ENCODE measurements at regions not wholly inside any gene's neighbourhood (a gene's known extent, or its start where the extent isn't known, plus 50 kb on each side); places are given as distances from the start of the nearest gene placed in this dataset.

DNA sequence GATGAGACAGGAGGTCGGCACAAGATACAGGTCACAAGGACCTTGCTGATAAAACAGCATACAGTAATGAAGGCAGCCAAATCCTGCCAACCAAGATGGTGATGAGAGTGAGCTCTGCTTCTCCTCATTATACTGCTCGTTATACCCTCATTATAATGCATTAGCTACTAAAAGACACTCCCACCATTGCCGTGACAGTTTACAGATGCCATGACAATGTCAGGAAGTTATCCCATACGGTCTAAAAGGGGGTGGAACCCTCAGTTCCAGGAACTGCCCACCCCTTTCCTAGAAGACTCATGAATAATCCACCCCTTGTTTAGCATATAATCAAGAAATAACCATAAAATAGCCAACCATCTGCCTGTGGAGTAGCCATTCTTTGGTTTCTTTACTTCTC lies 224.2 kb downstream of the RBM43 start:
- TF ChIP-seq POLR2A (IDR thresholded peaks at IDR 0.05): no peak
- TF ChIP-seq, protein P1, sequence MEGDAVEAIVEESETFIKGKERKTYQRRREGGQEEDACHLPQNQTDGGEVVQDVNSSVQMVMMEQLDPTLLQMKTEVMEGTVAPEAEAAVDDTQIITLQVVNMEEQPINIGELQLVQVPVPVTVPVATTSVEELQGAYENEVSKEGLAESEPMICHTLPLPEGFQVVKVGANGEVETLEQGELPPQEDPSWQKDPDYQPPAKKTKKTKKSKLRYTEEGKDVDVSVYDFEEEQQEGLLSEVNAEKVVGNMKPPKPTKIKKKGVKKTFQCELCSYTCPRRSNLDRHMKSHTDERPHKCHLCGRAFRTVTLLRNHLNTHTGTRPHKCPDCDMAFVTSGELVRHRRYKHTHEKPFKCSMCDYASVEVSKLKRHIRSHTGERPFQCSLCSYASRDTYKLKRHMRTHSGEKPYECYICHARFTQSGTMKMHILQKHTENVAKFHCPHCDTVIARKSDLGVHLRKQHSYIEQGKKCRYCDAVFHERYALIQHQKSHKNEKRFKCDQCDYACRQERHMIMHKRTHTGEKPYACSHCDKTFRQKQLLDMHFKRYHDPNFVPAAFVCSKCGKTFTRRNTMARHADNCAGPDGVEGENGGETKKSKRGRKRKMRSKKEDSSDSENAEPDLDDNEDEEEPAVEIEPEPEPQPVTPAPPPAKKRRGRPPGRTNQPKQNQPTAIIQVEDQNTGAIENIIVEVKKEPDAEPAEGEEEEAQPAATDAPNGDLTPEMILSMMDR (IDR thresholded peaks at IDR 0.05): no peak
